Stimulated activated CD8-positive, alpha-beta memory T cell treated with anti-CD3 and anti-CD28 coated beads, Interleukin-4, amount 100 ng/mL, for 48 hours (primary cell): ENCODE measurements at regions not wholly inside any gene's neighbourhood (a gene's known extent, or its start where the extent isn't known, plus 50 kb on each side); places are given as distances from the start of the nearest gene placed in this dataset.

Source experiments
- DNase-seq: peaks from one replicate; pipeline ENCODE4 v3.0.0-alpha.2; 2020

DNA sequence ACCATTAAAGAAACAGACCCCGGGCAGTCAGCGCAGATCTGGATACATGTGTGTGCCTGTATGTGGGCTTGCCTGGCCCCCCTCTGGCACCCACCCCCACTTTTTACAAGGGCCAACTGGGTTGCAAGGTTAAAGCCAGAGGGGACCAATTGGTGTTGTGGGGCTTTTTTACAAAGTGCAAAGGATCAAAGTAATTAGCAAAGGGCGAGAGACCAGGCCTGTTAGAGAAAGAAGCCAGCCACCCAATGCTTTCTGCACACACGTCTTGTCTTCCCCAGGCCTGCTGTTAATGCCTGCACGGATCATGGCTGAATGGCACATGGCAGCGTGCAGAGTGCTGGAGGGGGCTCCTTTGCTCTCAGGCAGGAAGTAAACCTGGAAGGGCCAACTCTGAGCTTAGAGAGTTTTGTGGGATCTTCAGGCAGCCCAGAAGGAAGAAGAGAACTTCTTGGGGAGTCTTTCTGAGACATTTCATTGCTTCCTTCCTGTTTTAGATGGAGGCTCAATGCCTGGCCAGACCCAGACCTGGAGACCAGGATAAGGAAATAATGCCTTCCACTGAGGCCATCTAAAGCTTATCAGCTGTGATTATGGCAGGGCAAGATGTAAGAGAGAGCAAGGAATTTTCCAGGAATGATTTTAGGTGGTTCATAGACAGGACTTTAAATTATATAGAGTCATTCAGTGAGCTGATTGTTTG, 523.4 kb upstream of the TBX3 start:
- DNase-seq: no peak

DNA sequence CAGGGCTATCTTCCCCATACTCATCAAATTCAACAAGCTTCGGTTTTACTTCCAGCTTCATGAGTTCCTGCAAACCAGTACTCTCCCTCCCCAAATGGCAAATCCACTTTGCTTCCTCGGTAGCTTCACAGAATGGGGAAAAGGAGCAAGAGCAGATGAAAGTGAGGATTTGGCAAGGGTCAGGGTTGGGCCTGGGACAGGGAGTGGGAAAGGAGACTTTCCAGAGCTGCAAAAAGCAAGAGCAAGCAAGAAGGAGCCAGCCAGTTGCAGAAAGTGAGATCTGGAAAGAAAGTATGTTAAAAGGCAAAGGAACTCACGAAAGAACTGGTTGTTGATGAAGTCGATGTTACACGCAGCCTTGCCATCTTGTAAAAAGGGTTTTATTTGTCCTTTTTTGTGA, 522.8 kb upstream of the TBX3 start:
- no peak for DNase-seq

DNA sequence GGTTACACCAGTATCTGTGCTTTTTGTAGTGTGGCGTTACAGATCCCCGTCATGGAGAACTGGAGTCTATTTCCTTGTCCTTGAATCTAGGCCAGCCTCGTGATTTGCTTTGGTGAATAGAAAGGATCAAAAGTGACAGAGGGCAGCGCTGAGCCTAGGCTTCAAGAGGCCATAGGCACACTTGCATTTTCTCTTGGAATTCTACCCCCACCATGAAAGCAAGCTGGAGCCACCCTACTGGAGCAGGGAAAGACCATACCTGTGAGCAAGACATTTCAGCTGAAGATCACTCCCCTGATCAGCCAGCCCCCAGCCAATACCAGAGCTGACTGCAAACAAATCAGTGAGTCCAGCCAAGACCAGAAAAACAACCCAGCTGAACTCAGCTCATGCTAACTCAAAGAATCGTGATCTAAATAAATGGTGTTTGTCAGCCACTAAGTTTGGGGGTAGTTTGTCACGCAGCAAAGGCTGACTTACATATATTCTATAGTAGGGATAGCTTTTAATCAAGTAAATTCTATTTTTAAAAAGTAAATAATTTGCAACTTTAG, 521.9 kb upstream of the TBX3 start:
- DNase-seq: no peak

DNA sequence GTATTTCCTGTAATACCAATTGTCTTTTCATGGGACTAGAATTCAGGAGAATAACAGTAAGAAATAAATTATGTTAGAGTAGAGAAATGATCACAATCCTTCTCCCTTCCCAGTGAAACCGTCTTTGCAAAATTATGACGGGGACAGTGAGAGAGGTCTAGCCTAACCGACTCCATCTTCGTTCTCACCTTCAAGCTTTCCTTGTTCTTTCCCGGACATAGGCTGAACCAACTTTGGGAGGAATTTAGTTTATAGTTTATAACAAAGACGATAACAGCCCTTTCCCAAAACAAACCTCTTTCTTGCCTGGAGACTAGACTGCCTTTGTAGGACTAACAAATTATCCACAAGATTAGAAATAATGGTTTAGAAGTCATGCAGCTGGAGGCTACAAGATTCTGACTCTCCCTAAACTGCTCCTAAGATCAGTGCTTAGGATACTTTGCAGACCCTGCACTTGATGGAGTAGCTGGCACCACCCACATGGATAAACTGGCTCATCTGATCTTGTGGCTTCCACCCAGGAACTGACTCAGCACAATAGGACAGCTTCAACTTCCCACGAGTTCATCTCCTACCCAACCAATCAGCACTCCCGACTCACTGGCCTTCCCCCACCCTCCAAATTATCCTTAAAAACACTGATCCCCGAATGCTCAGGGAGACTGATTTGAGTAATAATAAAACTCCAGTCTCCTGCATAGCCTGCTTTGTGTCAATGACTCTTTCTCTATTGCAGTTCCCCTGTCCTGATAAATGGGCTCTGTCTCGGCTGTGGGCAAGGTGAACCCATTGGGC, 521.2 kb upstream of the TBX3 start:
- no peak for DNase-seq

DNA sequence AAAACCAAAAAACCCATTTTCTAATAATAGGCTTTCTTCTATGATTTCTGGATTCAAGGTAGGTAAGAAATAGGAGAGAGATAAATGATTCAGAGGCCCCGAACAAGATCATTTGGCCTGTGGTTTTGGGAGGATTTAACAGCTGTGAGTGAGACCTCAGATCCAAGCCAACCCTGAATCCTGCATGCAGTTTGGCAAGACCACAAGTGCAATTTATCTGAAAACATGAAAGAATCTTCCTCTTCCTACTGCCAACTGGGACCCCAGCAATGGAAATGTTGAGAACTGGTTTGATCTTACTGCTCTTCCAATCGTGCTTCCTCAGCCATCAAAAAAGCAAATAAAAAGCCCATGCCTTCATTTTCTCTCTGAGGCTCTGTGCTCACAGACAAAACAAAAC, 519.7 kb upstream of the TBX3 start:
- no peak for DNase-seq

DNA sequence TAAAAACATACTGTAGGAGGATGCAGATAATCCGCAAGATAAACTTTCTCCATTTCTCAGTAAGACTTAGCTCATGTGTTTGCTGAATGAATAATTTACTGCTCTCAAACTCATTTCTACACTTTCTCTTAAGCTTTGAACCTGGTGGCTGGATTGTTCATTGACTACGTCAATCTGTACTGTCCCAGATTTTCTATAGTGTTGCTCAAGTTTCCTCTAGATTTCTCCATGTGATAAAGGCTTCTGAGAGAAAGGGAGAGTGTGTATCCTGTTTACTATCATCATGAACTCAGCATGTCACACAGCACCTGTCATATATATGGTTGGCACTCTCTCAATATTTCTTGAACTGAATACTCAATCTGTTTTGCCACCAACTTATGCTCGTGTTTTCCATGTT, 518.0 kb upstream of the TBX3 start:
- no peak for DNase-seq

DNA sequence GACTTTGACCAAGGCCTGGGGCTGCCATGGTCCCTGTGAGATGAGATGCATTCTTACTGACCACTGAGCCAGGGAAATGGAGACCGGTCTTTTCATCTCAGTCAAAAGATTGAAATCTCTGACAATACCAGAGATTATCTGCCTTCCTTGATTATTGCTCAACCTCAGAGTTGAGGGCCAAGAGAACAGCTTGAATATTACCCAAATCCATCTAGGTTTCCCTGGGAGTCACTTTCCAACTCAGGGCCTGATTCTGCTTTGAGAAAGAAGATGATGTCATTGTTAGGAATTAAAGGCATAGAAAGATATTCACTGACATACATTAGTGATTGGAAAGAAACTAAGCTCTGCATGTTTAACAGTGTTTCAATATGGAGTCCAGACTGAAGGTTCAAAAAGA, 515.9 kb upstream of the TBX3 start:
- DNase-seq: no peak

DNA sequence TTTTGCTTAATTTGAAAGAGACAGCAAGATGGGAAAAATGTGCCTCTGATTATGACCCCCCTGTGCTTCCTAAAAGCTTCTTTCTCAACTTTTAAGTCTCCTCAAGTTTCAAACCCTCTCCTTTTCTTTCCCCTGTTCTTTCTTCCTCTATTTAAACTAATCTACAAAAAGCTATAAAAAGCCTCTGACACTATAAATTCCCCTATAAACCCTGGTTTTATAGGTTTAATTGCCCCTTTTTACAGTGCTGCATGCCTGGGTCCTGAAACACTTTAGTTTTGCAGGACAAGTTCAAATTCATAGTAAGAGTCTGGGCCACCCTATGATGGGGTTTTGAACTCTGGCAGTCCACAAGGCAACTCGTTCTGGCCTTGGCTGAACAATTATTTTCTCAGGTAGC, 510.9 kb upstream of the TBX3 start:
- DNase-seq: no peak

DNA sequence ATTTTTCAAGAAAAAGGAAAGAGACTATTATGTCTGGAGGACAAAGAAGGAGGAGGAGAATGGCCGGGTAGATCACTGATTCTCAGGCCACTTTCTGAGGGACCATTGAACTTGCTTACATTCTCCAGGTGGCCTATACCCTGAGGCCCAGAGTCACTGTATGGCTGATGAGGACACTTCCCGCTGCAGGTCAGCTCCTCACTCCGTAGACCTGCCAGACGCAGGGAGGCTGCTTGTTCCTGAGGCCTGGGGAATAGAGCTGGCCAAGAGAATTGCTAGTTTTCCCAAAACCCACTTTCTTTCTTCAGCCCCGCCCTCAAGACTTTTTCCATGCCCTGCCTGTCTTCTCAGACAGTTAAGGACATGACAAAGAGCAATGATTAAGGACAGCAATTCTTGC, 510.5 kb upstream of the TBX3 start:
- DNase-seq: no peak

DNA sequence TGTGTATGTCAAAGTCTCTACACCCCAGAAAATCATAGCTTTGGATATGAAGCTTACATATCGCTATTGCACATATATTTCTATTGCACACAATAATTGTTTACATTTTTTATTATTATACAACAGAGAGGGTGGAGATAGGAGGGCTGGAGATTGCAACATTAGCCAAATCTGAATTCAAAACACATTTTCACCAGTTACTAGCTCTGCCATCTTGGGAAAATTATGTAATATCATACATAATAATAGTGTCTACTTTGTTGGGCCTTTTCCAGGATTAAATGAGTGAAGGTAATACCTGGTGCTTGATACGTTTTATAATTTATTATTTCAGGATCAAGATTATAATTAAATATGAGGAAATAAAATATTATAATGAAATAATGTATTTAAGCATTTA, 507.4 kb upstream of the TBX3 start:
- DNase-seq: no peak

DNA sequence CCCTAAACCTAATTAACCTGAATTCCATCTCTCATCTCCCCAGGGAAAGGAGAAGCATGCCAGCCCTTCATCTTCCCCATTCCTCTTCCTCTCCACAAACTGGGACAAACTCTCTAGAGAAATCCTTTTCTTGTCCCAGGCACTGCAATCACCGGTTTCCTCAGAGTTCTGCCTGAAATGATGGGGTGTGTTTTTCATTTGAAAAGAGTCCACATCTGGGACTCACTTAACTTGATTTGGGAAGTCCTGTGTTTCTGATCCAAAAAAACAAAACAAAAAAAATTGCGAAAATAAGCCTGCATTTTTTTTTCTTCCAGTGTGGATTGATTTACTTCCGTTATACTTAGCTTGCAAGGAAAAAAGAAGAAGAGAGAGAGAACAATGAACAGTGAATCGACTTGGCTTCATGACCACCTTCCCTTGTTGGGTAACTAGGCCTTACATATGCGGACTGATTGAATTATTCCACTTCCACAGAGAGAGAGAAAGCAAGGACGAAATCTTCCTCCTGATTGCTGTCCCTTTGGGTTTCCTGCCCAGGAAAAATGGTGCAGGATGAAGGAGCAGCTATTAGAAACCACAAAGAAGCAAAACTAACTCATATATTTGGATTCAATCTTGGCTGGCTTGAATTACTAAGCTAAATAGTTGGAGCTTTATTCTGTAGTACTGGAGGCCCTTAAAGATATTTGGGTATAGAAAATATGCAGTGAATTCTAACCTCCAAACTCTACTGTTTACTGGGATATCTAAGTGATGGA, 506.2 kb upstream of the TBX3 start:
- no peak for DNase-seq

DNA sequence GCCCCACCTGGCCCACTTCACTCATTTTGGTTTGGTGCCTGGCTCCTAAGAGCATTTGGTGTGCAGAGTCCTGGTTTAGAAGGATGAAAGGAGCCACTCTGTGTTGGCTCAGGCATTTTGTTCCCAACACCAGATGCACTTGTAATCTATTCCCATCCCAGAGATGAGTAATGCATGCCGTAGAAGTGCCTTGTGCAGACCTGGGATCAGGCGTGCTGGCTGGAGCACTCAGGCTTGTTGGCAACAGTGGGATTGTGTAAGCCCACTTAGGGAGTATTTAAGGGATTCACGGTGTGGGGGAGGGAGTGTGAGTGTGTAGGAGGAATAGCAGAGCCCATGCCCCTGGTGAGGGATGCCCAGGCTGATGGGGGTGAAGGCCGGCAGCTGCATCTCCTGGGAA, 501.5 kb upstream of the TBX3 start:
- no peak for DNase-seq

DNA sequence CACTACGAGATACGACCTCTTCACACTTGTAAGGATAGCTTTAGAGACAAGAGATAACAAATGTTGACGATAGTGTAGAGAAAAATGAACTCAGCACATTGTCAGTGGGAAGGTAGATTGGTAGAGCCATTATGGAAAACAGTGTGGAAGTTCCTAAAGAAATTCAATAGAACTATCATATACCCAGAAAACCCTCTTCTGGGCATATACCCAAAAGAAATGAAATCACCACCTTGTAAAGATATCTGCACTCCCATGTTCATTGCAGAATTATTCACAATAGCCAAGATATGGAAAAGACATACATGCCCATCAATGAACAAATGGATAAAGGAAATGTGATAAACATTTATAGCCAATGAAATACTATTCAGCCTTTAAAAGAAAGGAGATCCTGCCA, 499.8 kb upstream of the TBX3 start:
- DNase-seq: no peak

DNA sequence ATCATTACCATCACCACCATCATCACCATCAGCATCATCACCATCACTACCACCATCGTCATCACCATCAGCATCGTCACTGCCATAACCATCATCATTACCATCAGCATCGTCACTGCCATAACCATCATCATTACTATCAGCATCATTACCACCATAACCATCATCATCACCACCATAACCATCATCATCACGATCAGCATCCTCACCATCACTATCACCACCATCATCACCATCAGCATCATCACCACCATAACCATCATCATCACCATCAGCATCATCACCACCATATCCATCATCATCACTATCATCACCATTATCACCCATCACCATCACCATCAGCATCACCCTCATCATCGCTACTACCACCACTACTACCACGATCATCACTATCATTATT, 493.9 kb upstream of the TBX3 start:
- no peak for DNase-seq

DNA sequence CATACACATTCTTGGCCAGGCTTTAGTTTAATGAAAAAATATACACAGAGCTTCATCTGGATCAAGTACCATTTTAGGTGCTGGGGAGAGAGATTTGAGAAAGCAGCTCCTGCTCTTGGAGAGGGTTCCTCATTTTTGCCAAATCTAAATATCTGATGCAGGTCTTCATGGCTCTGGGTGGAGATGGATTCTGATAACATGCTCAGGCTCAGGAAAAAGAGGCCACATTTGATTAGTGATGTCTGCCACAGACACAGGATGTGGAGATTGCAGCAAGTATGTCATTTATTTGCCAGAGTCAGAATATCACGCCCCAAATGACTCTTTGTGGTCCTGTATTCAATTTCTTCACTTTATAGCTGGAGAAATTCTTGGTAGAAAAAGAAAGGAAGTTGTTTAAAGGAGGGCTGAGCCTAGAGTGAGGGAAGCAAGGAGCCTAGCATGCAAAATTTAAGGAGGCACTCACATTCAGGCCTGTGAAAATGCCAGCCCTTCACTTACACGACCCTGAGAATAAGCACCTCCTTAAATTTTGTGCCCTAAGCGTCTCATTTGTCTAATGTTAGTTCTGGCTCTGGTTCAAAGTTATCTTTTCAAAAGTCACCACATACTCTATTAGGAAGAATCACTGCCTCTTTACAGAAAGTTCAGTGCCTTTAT, 492.9 kb upstream of the TBX3 start:
- no peak for DNase-seq

DNA sequence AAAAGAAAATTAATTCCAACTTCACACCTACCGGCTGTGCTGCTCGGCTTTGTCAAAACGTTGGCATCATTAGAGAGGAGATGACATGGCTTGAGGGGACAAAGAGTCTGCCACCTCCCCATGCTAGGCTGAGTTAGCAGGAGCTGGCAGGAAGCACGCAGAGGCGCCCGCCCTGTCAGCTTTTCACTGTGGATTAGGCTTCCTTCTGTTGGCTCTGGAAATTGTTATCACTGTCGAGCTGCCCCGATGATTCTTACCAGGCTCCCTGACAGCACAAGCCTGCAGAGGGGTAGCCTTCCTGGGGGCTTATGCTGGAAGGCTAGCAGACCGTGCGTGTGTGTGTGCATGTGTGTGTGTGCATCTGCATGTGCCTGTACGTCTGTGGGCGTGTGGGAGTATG, 490.9 kb upstream of the TBX3 start:
- no peak for DNase-seq

DNA sequence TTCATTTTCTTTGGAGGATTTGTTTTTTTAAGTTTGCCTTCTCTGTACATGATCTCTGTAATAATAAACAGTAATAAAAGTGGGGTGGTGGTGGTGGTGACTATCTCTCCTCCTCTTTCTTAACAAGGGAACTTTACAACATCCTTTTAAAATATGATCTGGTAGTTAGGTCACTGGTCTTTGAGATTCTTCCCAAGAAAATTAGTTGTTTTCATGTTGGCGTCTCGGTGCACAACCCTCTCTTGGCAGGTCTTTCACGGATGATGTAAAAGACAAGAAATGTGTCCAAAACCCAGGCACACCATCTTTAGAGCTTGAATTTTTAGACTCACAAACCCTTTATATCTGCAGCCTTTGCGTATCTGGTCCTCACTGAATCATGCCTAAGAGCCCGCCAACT, 488.5 kb upstream of the TBX3 start:
- no peak for DNase-seq

DNA sequence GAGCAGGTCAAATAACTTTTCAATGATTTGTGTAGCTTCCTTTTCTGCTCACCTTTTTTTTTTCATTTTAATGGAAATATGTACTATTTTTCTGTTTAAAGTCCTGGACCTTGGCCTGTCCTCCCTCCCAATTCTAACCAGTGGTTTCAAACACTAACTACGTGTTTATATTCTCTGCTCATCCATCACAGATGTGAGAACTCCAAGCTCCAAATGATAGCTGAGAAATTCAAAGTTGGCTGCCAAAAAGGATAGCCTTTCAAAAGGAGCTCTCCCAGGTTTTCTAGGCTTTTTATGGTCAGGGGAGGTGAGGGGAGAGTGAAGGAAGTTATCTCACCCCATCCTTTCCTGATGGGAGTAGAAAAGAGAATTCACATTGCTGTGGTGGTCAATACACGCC, 486.0 kb upstream of the TBX3 start:
- no peak for DNase-seq

DNA sequence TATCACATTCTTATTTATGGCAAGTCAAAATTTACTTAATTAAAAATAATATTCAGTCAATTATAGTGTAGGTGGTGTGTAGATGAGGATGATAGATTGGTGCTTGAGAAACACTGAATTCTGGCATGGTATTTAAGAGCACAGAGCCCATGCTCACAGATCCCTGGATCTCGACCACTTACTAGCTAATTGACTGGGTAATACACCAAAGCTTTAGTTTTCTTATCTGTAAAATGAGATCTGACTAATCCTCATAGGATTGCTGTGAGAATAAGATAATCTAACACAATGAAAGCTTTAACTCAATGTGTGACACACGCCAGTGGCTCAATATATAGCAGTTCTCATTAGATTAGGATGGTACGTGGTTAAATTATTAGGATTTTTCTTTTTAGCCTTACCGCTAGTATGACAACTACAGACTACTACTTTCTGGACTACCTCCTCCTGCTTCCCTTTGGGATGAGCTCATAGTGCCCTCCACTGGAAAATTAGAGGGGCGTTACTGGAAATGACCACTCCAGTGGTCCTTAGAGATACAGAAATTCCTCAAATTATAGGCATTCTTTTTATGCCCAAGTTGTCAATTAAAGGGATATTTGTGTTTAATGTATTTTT, 482.8 kb upstream of the TBX3 start:
- DNase-seq: no peak

DNA sequence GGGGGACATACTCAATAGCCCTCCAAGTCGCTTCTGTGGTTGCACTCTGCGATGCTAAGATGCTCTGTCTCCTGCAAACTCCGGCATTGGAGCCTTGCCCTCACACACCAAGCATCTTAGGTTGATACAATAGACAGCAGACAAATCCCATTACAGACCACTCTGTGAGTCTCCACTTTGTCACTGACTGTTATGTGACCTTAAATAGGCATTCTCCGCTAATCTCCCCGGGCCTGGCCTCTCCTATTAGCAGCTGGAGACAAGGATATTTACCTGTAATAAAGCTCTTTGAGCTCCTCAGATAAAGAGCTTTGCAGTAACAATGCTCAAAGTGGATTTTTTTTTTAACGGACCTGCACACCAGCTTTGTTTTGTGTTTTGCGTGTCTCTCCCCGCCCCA, 479.7 kb upstream of the TBX3 start:
- DNase-seq: no peak

DNA sequence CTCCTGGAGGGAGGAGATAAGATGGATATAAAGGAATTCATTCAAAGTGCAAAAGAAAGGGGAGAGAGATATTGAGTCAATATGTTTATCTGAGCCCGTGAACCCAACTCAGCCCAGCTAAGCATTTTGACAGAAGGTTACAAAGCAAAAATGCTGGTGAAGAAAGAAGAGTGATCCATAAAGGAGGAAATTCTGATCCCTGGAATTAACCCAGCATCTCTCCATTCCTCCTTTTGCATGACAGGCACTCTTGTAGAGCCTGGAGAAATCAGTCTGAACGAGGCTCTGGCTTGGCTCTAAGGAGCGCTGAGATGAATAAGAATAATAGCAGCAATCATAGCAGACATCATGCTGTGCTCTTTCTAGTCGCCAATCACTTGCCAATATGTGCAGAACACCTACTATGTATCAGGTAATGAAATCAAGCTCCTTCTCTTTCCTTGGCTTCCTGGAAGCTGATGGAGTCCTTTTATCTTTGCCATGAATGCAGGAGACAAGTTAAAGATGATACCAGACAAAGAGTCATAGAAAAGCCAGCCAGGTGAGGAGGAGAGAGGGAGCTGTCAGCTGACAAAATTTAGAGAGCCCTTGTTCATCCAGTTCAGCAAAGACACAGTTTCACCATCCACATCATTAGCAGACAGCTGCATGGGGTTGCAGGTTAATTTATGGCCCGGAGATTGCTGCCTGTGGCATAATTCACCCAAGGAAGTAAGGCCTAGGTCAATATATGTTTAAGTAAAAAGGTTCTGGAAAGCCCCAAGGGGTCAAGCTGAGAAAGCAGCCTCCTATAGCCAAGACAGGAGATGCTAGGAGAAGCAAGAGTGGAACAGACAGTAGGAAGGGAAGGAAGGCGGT, 476.5 kb upstream of the TBX3 start:
- DNase-seq: no peak

DNA sequence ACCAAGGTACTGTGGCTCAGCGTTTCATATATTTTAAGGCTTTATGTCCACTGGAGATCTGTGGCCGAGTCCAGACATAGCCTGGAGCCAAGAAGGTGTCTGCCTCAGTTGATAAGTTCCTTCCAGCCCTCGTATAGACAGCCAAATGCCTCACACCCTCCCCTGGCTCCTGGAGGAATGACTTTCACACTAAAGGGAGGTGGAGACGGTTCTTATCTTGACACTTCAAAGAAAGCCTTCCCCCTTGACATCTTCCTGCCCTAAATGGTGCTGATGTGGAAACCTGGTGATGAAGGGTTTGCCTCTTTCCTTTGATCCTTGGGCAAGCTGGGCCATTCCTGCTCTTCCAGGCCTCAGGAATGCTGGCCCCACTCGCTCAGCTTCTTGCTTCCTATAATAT, 474.8 kb upstream of the TBX3 start:
- DNase-seq: no peak
